A673 (cell line): ENCODE measurements at regions not wholly inside any gene's neighbourhood (a gene's known extent, or its start where the extent isn't known, plus 50 kb on each side); places are given as distances from the start of the nearest gene placed in this dataset.

ENCODE experiments used
- EZH2 ChIP-seq: fragments of 200-600 bp; sonication (generic); IDR thresholded peaks from 2 replicates; pipeline ENCODE4 v1.6.1; 2017; ENCODE audit warnings: borderline replicate concordance, low read depth, mild to moderate bottlenecking, mixed read lengths, antibody characterized with exemption, low read length; ENCODE audit not compliant: poor library complexity, severe bottlenecking
- TF ChIP-seq, protein P1 (sequence below): fragments of 300-800, 200-600 bp; sonication (generic); conservative IDR thresholded peaks from 2 replicates; pipeline ENCODE4 v1.5.1; 2017; ENCODE audit warnings: low read depth, mild to moderate bottlenecking, antibody characterized with exemption, low read length, moderate library complexity, mixed read lengths

DNA sequence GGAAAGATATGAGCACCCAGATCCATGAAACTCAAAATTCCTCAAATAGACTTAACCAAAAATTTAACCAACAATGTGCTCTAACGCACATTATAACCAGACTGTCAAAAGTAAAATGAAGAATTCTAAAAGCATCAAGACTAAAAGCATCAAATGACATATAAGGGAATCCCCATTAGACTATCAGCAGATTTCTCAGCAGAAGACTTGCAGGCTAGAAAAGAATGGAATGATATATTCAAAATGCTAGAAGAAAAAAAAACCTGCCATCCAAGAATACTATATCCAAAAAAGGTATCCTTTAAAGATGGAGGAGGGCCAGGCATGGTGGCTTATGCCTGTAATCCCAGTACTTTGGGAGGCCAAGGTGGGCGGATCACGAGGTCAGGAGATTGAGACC, 117.5 kb upstream of the UBASH3B start:
- TF ChIP-seq, protein P1, sequence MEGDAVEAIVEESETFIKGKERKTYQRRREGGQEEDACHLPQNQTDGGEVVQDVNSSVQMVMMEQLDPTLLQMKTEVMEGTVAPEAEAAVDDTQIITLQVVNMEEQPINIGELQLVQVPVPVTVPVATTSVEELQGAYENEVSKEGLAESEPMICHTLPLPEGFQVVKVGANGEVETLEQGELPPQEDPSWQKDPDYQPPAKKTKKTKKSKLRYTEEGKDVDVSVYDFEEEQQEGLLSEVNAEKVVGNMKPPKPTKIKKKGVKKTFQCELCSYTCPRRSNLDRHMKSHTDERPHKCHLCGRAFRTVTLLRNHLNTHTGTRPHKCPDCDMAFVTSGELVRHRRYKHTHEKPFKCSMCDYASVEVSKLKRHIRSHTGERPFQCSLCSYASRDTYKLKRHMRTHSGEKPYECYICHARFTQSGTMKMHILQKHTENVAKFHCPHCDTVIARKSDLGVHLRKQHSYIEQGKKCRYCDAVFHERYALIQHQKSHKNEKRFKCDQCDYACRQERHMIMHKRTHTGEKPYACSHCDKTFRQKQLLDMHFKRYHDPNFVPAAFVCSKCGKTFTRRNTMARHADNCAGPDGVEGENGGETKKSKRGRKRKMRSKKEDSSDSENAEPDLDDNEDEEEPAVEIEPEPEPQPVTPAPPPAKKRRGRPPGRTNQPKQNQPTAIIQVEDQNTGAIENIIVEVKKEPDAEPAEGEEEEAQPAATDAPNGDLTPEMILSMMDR: no peak
- no peak for TF ChIP-seq EZH2
